ENCODE measurements at regions not wholly inside any gene's neighbourhood (a gene's known extent, or its start where the extent isn't known, plus 50 kb on each side); places are given as distances from the start of the nearest gene placed in this dataset.

GRCh38 chr5:97844797-97845196, 661.8 kb upstream of the RIOK2 start:
- TF ChIP-seq, protein P1, sequence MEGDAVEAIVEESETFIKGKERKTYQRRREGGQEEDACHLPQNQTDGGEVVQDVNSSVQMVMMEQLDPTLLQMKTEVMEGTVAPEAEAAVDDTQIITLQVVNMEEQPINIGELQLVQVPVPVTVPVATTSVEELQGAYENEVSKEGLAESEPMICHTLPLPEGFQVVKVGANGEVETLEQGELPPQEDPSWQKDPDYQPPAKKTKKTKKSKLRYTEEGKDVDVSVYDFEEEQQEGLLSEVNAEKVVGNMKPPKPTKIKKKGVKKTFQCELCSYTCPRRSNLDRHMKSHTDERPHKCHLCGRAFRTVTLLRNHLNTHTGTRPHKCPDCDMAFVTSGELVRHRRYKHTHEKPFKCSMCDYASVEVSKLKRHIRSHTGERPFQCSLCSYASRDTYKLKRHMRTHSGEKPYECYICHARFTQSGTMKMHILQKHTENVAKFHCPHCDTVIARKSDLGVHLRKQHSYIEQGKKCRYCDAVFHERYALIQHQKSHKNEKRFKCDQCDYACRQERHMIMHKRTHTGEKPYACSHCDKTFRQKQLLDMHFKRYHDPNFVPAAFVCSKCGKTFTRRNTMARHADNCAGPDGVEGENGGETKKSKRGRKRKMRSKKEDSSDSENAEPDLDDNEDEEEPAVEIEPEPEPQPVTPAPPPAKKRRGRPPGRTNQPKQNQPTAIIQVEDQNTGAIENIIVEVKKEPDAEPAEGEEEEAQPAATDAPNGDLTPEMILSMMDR (IDR thresholded peaks at IDR 0.05): no peak
- TF ChIP-seq POLR2A (IDR thresholded peaks at IDR 0.05): no peak
